ENCODE measurements at regions not wholly inside any gene's neighbourhood (a gene's known extent, or its start where the extent isn't known, plus 50 kb on each side); places are given as distances from the start of the nearest gene placed in this dataset.

GRCh38 chr10:44116474-44116873 lies 268.4 kb downstream of the CXCL12 start:
- no peak for TF ChIP-seq CTCF (IDR thresholded peaks at IDR 0.05)
- TF ChIP-seq POLR2A (IDR thresholded peaks at IDR 0.05), result no peak
